DND-41 (cell line): ENCODE measurements at regions not wholly inside any gene's neighbourhood (a gene's known extent, or its start where the extent isn't known, plus 50 kb on each side); places are given as distances from the start of the nearest gene placed in this dataset.

Experiments used
- EZH2 ChIP-seq: IDR thresholded peaks from 3 replicates; pipeline ENCODE4 v1.6.1; 2012; ENCODE audit warnings: borderline replicate concordance, low read depth, mild to moderate bottlenecking, moderate library complexity, low read length, inconsistent platforms; ENCODE audit not compliant: severe bottlenecking
- TF ChIP-seq, protein P1 (sequence below): IDR thresholded peaks from 2 replicates; pipeline ENCODE4 v1.5.1; 2012; ENCODE audit warnings: borderline replicate concordance, low read length, moderate library complexity, mild to moderate bottlenecking; ENCODE audit not compliant: poor library complexity, severe bottlenecking; ENCODE audit errors: extremely low read depth

DNA sequence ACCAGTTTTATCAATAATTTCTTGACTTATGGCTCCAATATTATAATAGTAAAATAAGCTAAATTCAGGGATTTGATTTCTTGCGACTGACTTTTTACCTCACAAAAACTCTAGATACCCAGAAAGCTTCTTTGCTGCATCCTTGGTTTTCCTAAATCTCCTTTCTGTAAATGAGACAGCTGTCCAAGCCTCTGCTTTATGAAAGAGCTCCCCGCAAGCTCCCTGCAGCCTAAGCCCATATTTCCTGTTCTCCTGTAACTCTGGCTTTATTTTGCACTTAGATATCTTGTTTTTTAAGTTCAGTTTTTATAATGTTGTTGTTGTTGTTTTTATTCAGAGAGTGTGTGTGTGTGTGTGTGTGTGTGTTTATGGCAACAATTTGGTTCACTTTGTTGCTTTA is 361.7 kb upstream of the PKDCC start:
- TF ChIP-seq, protein P1, sequence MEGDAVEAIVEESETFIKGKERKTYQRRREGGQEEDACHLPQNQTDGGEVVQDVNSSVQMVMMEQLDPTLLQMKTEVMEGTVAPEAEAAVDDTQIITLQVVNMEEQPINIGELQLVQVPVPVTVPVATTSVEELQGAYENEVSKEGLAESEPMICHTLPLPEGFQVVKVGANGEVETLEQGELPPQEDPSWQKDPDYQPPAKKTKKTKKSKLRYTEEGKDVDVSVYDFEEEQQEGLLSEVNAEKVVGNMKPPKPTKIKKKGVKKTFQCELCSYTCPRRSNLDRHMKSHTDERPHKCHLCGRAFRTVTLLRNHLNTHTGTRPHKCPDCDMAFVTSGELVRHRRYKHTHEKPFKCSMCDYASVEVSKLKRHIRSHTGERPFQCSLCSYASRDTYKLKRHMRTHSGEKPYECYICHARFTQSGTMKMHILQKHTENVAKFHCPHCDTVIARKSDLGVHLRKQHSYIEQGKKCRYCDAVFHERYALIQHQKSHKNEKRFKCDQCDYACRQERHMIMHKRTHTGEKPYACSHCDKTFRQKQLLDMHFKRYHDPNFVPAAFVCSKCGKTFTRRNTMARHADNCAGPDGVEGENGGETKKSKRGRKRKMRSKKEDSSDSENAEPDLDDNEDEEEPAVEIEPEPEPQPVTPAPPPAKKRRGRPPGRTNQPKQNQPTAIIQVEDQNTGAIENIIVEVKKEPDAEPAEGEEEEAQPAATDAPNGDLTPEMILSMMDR = no peak
- no peak for TF ChIP-seq EZH2
